PC-3 (cell line): ENCODE measurements at regions not wholly inside any gene's neighbourhood (a gene's known extent, or its start where the extent isn't known, plus 50 kb on each side); places are given as distances from the start of the nearest gene placed in this dataset.

Experiments
- ATAC-seq: fragments of 200-7000 bp; cut with Tn5 transposase; 2 replicates; pipeline ENCODE4 v1.9.1; 2020; ENCODE audit warnings: mild to moderate bottlenecking, moderate library complexity
- BruUV-seq: library from RNA; stranded (reverse); fragments of 400-500 nt; replicated peaks from 2 replicates; lab custom pipeline; 2021; lab: Mats Ljungman, UMichigan
- CTCF ChIA-PET: fragments of 300-600 bp; sonication (Branson Sonifier 250); formaldehyde crosslinking; loops from one replicate; lab custom pipeline; 2022; ENCODE audit warnings: antibody characterized with exemption; lab: Charles Lee
- POLR2A ChIA-PET: fragments of 300-600 bp; sonication (Branson Sonifier 250); formaldehyde crosslinking; loops from one replicate; lab custom pipeline; 2022; ENCODE audit warnings: antibody characterized with exemption; ENCODE audit not compliant: unreplicated experiment; lab: Charles Lee
- DNase-seq: peaks from one replicate; pipeline ENCODE4 v3.0.0-alpha.2; 2015
- H2AFZ ChIP-seq: fragments of 300-600 bp; sonication (generic); 2 replicates; pipeline ENCODE4 v1.6.0; 2016; ENCODE audit warnings: antibody characterized with exemption, low read length
- H3F3A ChIP-seq: fragments of 300-600 bp; sonication (generic); one replicate; pipeline ENCODE4 v1.6.0; 2017; ENCODE audit warnings: antibody characterized with exemption, low read length, control low read depth, mild to moderate bottlenecking; ENCODE audit not compliant: unreplicated experiment
- H3K27ac ChIP-seq: fragments of 300-600 bp; sonication (generic); 2 replicates; pipeline ENCODE4 v1.5.1; 2016; ENCODE audit warnings: mild to moderate bottlenecking, low read length
- H3K27me3 ChIP-seq: fragments of 300-600 bp; sonication (generic); 2 replicates; pipeline ENCODE4 v1.6.1; 2016; ENCODE audit warnings: low read length, mixed read lengths
- H3K36me3 ChIP-seq: fragments of 300-600 bp; sonication (generic); 2 replicates; pipeline ENCODE4 v1.6.1; 2016; ENCODE audit warnings: low read depth, mixed run types, low read length, mixed read lengths
- H3K4me1 ChIP-seq: fragments of 300-600 bp; sonication (generic); 2 replicates; pipeline ENCODE4 v1.5.1; 2016; ENCODE audit warnings: low read length; ENCODE audit not compliant: insufficient read depth
- H3K4me2 ChIP-seq: fragments of 300-600 bp; sonication (generic); 2 replicates; pipeline ENCODE4 v1.6.0; 2016; ENCODE audit warnings: low read length
- H3K4me3 ChIP-seq: fragments of 300-600 bp; sonication (generic); 2 replicates; pipeline ENCODE4 v1.5.1; 2016; ENCODE audit warnings: mild to moderate bottlenecking, low read length, mixed read lengths
- H3K79me2 ChIP-seq: fragments of 300-600 bp; sonication (generic); 2 replicates; pipeline ENCODE4 v1.6.1; 2017; ENCODE audit warnings: low read length, mixed read lengths
- H3K9ac ChIP-seq: fragments of 300-600 bp; sonication (generic); 2 replicates; pipeline ENCODE4 v1.6.0; 2016; ENCODE audit warnings: mild to moderate bottlenecking, low read length
- H3K9me2 ChIP-seq: fragments of 300-600 bp; sonication (generic); replicated peaks from 2 replicates; pipeline ENCODE4 v1.6.1; 2016; ENCODE audit warnings: mixed run types, low read length, mixed read lengths
- H3K9me3 ChIP-seq: fragments of 300-600 bp; sonication (generic); 2 replicates; pipeline ENCODE4 v1.6.1; 2016; ENCODE audit warnings: low read length, mixed read lengths
- H4K20me1 ChIP-seq: fragments of 300-600 bp; sonication (generic); 2 replicates; pipeline ENCODE4 v1.6.1; 2016; ENCODE audit warnings: low read length, mixed read lengths
- CTCF ChIP-seq: fragments of 300-600 bp; sonication (generic); conservative IDR thresholded peaks from 2 replicates; pipeline ENCODE4 v1.5.1; 2017; ENCODE audit warnings: antibody characterized with exemption, low read depth, mild to moderate bottlenecking, low read length
- EZH2 ChIP-seq: fragments of 300-600 bp; sonication (generic); IDR thresholded peaks from one replicate; pipeline ENCODE4 v1.6.1; 2017; ENCODE audit warnings: antibody characterized with exemption, mild to moderate bottlenecking, low read length; ENCODE audit not compliant: unreplicated experiment
- EZH2phosphoT487 ChIP-seq: fragments of 300-600 bp; sonication (generic); IDR thresholded peaks from 2 replicates; pipeline ENCODE4 v1.6.1; 2018; ENCODE audit warnings: mild to moderate bottlenecking, antibody characterized with exemption, low read length, borderline replicate concordance
- intact Hi-C: fragments of 100-400 bp; cut with micrococcal nuclease; formaldehyde crosslinking; loops from 2 replicates; pipeline ENCODE4 v1.9.0; 2023

DNA sequence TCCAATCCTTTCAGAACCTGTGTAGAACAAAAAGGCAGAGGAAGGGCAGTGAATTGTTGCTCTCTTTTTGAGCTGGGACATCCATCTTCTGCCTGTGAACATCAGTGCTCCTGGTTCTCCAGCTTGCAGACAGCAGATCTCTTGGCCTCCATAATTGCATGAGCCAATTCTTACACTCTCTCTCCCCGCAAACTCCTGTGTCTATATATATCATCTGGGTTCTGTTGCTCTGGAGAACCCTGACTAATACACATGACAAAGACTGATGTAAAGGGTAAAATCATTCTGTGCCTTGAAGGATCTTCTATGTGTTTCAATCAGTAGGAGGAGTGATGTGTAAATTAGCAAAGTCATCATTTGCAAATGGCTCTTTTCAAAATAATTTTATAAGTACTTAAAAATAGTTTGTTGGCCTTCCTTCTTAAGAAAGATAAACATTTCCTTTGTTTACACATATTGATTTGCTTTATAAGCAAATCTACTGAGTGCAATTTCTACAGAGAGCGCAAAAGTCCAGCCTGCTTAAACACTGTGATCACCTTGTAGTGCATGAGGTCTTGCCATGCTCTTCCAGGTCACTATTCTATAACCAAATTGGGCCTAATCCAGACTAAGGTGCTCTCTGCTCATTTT, 154.9 kb upstream of the ANKRD28 start:
- Histone ChIP-seq H3K27me3 (no peaks in the 10 kb centered on the region), H3K9me3 (no peaks in the 10 kb centered on the region), H3K79me2 (no peaks in the 10 kb centered on the region), H3K4me2 (no peak overlapping the region), H3F3A (no peaks in the 10 kb centered on the region), H3K36me3 (no peaks in the 10 kb centered on the region), H3K9me2 (no peaks in the 10 kb centered on the region), H3K9ac (no peak overlapping the region), H4K20me1 (no peaks in the 10 kb centered on the region), H3K4me3 (no peak overlapping the region), H2AFZ (no peak overlapping the region), H3K27ac (no peak overlapping the region), H3K4me1 (no peaks in the 10 kb centered on the region)
- ChIA-PET CTCF (no interaction called here), POLR2A (interaction anchor here (1.0 kb wide), 1 partner anchor 11 kb away, joined by 4 read pairs; no protein-coding TSS in a partner anchor)
- ATAC-seq (no peak), DNase-seq (no peak)
- no TSS peak for BruUV-seq
- intact Hi-C loops, result no loop called here
- TF ChIP-seq EZH2phosphoT487 (no peak), EZH2 (no peak), CTCF (no peak)

DNA sequence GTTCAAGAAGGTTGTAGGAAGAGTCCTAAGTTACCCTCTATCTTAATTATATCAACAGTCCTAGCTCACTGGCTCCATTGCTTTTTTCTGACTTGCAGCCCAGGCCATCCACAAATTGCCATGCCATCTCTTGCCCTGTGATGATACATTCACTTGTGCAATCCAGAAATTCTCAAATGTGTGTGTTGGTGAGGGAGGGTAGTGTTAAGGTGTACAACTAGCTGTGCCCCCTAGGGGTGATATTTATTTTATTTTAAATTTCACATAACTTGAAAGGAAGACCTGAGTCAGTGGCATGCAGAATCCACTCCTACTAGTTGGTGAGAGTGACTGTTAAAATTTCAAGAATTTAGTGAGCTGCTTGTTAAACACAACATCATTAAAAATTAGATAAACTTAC, 156.1 kb upstream of the ANKRD28 start:
- CTCF ChIA-PET, result interaction anchor here (0.5 kb wide), 1 partner anchor 93 kb away, joined by 4 read pairs; no protein-coding TSS in a partner anchor
- no peaks in the 10 kb centered on the region for H3K9me3 ChIP-seq

More for the DNA sequence above, 156.1 kb upstream of the ANKRD28 start:
- Histone ChIP-seq H3K4me2 (no peak overlapping the region), H3K4me1 (no peaks in the 10 kb centered on the region), H3K4me3 (no peak overlapping the region), H4K20me1 (no peaks in the 10 kb centered on the region), H3F3A (no peaks in the 10 kb centered on the region), H2AFZ (no peak overlapping the region), H3K27me3 (no peaks in the 10 kb centered on the region), H3K36me3 (no peaks in the 10 kb centered on the region), H3K27ac (no peak overlapping the region), H3K9me2 (no peaks in the 10 kb centered on the region), H3K79me2 (no peaks in the 10 kb centered on the region), H3K9ac (no peak overlapping the region)
- BruUV-seq, result no TSS peak
- ATAC-seq (no peak), DNase-seq (peak; percentile 46)
- TF ChIP-seq CTCF (peak; percentile 39; the same call in 1 of the 2 replicates), EZH2phosphoT487 (no peak)
- POLR2A ChIA-PET, result no interaction called here
- intact Hi-C loops, result no loop called here
